Type B pancreatic cell (in vitro differentiated cells): ENCODE measurements at regions not wholly inside any gene's neighbourhood (a gene's known extent, or its start where the extent isn't known, plus 50 kb on each side); places are given as distances from the start of the nearest gene placed in this dataset.

Experiments used
- DNase-seq: peaks from one replicate; pipeline ENCODE4 v3.0.0; 2021; ENCODE audit warnings: mixed read lengths; ENCODE audit not compliant: unreplicated experiment; ENCODE audit errors: extremely low spot score
- H3K27ac Mint-ChIP-seq: 2 replicates; pipeline ENCODE4 v1.8.0; 2021; ENCODE audit warnings: mild to moderate bottlenecking, mixed read lengths
- H3K27me3 Mint-ChIP-seq: 2 replicates; pipeline ENCODE4 v1.8.0; 2021; ENCODE audit warnings: mixed read lengths
- H3K36me3 Mint-ChIP-seq: 2 replicates; pipeline ENCODE4 v1.8.0; 2021; ENCODE audit warnings: mixed read lengths
- H3K4me1 Mint-ChIP-seq: one replicate; pipeline ENCODE4 v1.8.0; 2021; ENCODE audit warnings: mixed read lengths; ENCODE audit not compliant: unreplicated experiment
- H3K4me3 Mint-ChIP-seq: 2 replicates; pipeline ENCODE4 v1.8.0; 2021; ENCODE audit warnings: mild to moderate bottlenecking, mixed read lengths
- H3K9me3 Mint-ChIP-seq: 2 replicates; pipeline ENCODE4 v1.8.0; 2021; ENCODE audit warnings: mixed read lengths
- TF ChIP-seq, protein P1 (sequence below): fragments of 200-600 bp; sonication (generic); conservative IDR thresholded peaks from 2 replicates; pipeline ENCODE4 v1.5.0; 2021; ENCODE audit warnings: antibody characterized with exemption, mild to moderate bottlenecking

- Mint-ChIP-seq H3K4me1 (no peaks in the 10 kb centered on the region), H3K36me3 (no peaks in the 10 kb centered on the region)
- TF ChIP-seq, protein P1, sequence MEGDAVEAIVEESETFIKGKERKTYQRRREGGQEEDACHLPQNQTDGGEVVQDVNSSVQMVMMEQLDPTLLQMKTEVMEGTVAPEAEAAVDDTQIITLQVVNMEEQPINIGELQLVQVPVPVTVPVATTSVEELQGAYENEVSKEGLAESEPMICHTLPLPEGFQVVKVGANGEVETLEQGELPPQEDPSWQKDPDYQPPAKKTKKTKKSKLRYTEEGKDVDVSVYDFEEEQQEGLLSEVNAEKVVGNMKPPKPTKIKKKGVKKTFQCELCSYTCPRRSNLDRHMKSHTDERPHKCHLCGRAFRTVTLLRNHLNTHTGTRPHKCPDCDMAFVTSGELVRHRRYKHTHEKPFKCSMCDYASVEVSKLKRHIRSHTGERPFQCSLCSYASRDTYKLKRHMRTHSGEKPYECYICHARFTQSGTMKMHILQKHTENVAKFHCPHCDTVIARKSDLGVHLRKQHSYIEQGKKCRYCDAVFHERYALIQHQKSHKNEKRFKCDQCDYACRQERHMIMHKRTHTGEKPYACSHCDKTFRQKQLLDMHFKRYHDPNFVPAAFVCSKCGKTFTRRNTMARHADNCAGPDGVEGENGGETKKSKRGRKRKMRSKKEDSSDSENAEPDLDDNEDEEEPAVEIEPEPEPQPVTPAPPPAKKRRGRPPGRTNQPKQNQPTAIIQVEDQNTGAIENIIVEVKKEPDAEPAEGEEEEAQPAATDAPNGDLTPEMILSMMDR = no peak
Observed at GRCh38 chr7:51593628-51594027, 277.0 kb upstream of the COBL start.

GRCh38 chr7:51592842-51593599 lies 276.4 kb upstream of the COBL start:
- Mint-ChIP-seq H3K27ac (no peak overlapping the region), H3K36me3 (no peaks in the 10 kb centered on the region), H3K4me3 (no peak overlapping the region), H3K4me1 (no peaks in the 10 kb centered on the region), H3K27me3 (no peaks in the 10 kb centered on the region), H3K9me3 (no peaks in the 10 kb centered on the region)
- no peak for DNase-seq
- TF ChIP-seq, protein P1 = no peak

More at GRCh38 chr7:51593628-51594027, 277.0 kb upstream of the COBL start:
- H3K27ac Mint-ChIP-seq = no peak overlapping the region
- H3K9me3 Mint-ChIP-seq = no peaks in the 10 kb centered on the region
- no peak for DNase-seq
- no peaks in the 10 kb centered on the region for H3K27me3 Mint-ChIP-seq
- H3K4me3 Mint-ChIP-seq = no peak overlapping the region

DNA sequence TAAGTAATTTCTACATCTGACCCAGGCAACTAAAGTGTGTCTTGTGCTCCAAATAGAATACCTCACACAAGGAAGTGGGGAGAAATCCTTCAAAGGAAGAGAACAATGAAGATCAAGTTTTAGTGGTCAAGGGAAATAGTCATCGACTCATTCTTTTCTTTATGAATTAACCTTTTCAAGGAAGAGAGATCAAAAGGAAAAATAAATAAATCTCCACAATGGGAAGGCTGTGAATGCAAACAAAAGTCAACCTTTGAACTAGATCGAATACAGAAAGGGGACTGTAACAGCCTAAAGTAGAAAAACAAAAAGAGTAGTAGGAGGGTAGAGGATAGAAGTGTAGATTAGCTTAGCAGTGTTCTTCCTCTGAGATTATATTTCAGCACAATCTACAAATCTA lies 274.6 kb upstream of the COBL start:
- H3K9me3 Mint-ChIP-seq = no peaks in the 10 kb centered on the region
- H3K27me3 Mint-ChIP-seq = no peaks in the 10 kb centered on the region
- no peak for DNase-seq
- H3K4me3 Mint-ChIP-seq = no peak overlapping the region
- no peaks in the 10 kb centered on the region for H3K4me1 Mint-ChIP-seq
- no peak overlapping the region for H3K27ac Mint-ChIP-seq
- H3K36me3 Mint-ChIP-seq = no peaks in the 10 kb centered on the region
- TF ChIP-seq, protein P1 = no peak

DNA sequence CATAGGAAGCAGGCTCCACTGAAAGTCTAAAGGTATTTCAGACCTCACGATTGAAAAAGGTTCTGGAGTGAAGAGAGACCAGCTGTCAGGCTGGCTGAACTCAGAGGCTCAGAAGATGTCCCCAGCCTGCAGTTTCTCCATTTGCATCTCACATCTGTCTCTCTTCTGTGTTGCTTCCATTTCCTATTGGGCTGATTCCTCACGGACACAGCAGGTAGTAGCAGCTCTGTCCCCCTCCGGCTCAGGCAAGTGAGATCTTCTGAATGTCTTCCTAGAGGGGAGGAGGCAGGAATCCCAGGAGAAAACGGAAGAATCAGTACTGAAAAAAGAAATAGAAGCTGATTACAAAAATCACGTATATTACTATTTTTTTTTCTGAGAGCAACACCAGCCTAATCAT lies 274.1 kb upstream of the COBL start:
- Mint-ChIP-seq H3K27me3 (no peaks in the 10 kb centered on the region), H3K4me1 (no peaks in the 10 kb centered on the region), H3K4me3 (no peak overlapping the region), H3K36me3 (no peaks in the 10 kb centered on the region), H3K27ac (no peak overlapping the region), H3K9me3 (no peaks in the 10 kb centered on the region)
- no peak for DNase-seq
- TF ChIP-seq, protein P1 = no peak

DNA sequence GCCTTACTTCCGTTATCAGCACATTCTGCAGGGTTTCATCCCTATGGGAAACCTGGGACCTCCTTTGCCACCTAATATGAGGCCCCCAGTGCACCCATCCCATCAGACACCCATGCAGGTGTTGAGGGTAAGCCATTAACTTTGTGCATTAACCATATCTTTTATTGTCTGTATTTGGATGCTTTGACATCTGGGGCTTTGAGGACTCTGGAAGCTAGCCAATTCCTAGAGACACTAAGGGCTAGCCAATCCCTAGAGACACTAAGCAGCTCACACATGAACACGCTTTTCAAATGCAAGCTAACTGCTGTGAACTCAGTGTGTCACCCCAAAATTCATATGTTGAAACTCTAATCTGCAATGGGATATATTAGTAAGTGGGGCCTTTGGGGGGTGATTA lies 272.5 kb upstream of the COBL start:
- Mint-ChIP-seq H3K36me3 (no peaks in the 10 kb centered on the region), H3K9me3 (no peaks in the 10 kb centered on the region), H3K4me1 (no peaks in the 10 kb centered on the region), H3K27ac (no peak overlapping the region), H3K4me3 (no peak overlapping the region), H3K27me3 (no peaks in the 10 kb centered on the region)
- no peak for DNase-seq
- TF ChIP-seq, protein P1 = no peak
